ENCODE measurements at regions not wholly inside any gene's neighbourhood (a gene's known extent, or its start where the extent isn't known, plus 50 kb on each side); places are given as distances from the start of the nearest gene placed in this dataset.

GRCh38 chr10:64505501-64505900 is 984.3 kb downstream of the REEP3 start:
- TF ChIP-seq, protein P1, sequence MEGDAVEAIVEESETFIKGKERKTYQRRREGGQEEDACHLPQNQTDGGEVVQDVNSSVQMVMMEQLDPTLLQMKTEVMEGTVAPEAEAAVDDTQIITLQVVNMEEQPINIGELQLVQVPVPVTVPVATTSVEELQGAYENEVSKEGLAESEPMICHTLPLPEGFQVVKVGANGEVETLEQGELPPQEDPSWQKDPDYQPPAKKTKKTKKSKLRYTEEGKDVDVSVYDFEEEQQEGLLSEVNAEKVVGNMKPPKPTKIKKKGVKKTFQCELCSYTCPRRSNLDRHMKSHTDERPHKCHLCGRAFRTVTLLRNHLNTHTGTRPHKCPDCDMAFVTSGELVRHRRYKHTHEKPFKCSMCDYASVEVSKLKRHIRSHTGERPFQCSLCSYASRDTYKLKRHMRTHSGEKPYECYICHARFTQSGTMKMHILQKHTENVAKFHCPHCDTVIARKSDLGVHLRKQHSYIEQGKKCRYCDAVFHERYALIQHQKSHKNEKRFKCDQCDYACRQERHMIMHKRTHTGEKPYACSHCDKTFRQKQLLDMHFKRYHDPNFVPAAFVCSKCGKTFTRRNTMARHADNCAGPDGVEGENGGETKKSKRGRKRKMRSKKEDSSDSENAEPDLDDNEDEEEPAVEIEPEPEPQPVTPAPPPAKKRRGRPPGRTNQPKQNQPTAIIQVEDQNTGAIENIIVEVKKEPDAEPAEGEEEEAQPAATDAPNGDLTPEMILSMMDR (IDR thresholded peaks at IDR 0.05; ENCODE audit: borderline replicate concordance, insufficient read depth, low read depth, low read length), result no peak
- no peak overlapping the region for H3K4me3 ChIP-seq (ENCODE audit: low read depth, low read length)

GRCh38 chr10:64506963-64507362 is 985.8 kb downstream of the REEP3 start:
- no peak overlapping the region for H3K4me3 ChIP-seq (ENCODE audit: low read depth, low read length)
- TF ChIP-seq, protein P1 (IDR thresholded peaks at IDR 0.05; ENCODE audit: borderline replicate concordance, insufficient read depth, low read depth, low read length), result no peak

DNA sequence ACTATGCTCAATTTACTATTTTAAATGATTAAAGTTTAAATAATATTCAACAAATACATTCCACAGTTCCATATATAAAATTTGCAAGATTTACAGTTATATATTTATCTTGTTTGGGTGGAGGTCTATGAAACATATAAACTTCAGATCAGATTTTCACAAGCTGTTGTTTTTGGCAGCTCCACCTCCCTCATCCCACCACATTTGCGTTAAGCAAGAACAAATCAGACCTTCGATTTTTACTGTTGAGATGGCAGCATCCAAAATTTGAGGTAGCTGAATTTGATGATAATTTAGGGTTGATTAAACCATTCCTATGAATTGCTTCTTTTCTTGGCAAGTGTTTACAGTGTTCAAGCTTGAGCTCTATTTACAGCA is 986.4 kb downstream of the REEP3 start:
- no peak overlapping the region for H3K4me3 ChIP-seq (ENCODE audit: low read depth, low read length)
- TF ChIP-seq, protein P1 (IDR thresholded peaks at IDR 0.05; ENCODE audit: borderline replicate concordance, insufficient read depth, low read depth, low read length), result no peak

- TF ChIP-seq, protein P1 (IDR thresholded peaks at IDR 0.05; ENCODE audit: borderline replicate concordance, insufficient read depth, low read depth, low read length), result no peak
- H3K4me3 ChIP-seq (ENCODE audit: low read depth, low read length), result no peak overlapping the region
Measured at GRCh38 chr10:64508029-64508661, 986.9 kb downstream of the REEP3 start.

DNA sequence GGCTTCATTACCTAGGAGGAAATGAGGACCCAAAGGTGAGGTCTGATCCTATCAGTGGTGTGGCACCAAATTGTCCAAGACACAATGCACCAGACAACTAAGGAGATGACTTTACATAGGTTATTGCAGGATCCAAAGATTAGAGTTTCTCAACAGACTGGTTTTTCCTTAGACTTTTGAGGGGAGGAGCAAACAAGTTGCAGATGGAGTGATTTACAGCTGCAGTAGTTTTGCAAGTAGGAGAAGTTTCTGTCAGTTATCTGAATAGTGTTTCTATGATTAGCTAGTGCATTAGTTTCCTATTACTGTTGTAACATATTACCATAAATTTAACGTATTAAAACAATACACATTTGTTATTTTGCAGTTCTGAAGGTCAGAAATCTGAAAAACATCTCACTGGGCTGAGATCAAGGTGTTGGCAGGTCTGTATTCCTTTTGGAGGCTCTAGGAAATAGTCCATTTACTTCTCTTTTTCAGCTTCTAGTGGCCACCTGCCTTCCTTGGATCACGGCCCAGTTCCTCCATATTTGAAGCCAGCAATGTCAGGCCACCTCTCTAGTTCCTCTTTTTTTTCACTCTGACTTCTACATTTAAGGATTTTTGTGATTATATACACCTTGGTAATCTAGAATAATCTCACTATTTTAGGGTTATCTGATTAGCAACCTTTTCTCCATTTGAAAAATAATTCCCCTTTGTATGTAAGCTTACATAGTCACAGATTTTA is 994.9 kb downstream of the REEP3 start:
- no peak overlapping the region for H3K4me3 ChIP-seq (ENCODE audit: low read depth, low read length)
- TF ChIP-seq, protein P1 (IDR thresholded peaks at IDR 0.05; ENCODE audit: borderline replicate concordance, insufficient read depth, low read depth, low read length), result no peak

DNA sequence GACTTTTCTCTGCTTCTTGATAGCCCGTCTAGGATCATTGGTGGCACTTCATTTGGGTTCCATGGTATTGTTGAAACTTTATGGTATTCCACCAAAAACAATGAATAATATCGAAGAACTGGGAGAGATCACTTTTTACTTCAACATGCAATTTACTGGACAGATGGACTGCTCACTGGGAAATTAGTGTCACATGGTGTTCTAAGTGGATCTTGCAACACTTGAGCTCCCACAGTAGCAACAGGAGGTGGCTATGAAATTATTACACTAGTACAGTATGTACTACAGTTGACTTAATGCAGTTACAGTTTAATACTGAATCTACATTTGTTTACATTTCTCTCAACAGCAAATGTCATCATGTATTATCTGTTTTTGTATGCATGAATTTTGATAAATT is 997.3 kb downstream of the REEP3 start:
- TF ChIP-seq, protein P1 (IDR thresholded peaks at IDR 0.05; ENCODE audit: borderline replicate concordance, insufficient read depth, low read depth, low read length), result no peak
- no peak overlapping the region for H3K4me3 ChIP-seq (ENCODE audit: low read depth, low read length)

GRCh38 chr10:64519427-64519826 is 998.2 kb downstream of the REEP3 start:
- no peak overlapping the region for H3K4me3 ChIP-seq (ENCODE audit: low read depth, low read length)
- TF ChIP-seq, protein P1 (IDR thresholded peaks at IDR 0.05; ENCODE audit: borderline replicate concordance, insufficient read depth, low read depth, low read length), result no peak

Measured in GM12875 (cell line).